HG03457 (cell line): ENCODE measurements at regions not wholly inside any gene's neighbourhood (a gene's known extent, or its start where the extent isn't known, plus 50 kb on each side); places are given as distances from the start of the nearest gene placed in this dataset.

Source experiments
- ATAC-seq: cut with Tn5 transposase; IDR thresholded peaks from one replicate; pipeline ENCODE4 v1.9.1; 2021; ENCODE audit warnings: moderate number of reproducible peaks; ENCODE audit not compliant: unreplicated experiment

- ATAC-seq = no peak
These were observed 115.5 kb upstream of the GLI2 start for GRCh38 chr2:120620025-120620793.

GRCh38 chr2:120622159-120622869 lies 113.4 kb upstream of the GLI2 start:
- ATAC-seq = no peak

- no peak for ATAC-seq
These were observed 112.5 kb upstream of the GLI2 start for GRCh38 chr2:120622886-120623753.

GRCh38 chr2:120624061-120624737 lies 111.5 kb upstream of the GLI2 start:
- no peak for ATAC-seq

- no peak for ATAC-seq
These were observed 110.8 kb upstream of the GLI2 start for GRCh38 chr2:120624738-120625446.

GRCh38 chr2:120625865-120626560 lies 109.7 kb upstream of the GLI2 start:
- no peak for ATAC-seq

GRCh38 chr2:120626566-120626965 lies 109.1 kb upstream of the GLI2 start:
- ATAC-seq = no peak

GRCh38 chr2:120628248-120628647 lies 107.4 kb upstream of the GLI2 start:
- no peak for ATAC-seq

GRCh38 chr2:120629241-120629895 lies 106.3 kb upstream of the GLI2 start:
- ATAC-seq = no peak

GRCh38 chr2:120630031-120630701 lies 105.5 kb upstream of the GLI2 start:
- no peak for ATAC-seq

GRCh38 chr2:120631236-120631635 lies 104.4 kb upstream of the GLI2 start:
- ATAC-seq = no peak

GRCh38 chr2:120631724-120632123 lies 103.9 kb upstream of the GLI2 start:
- ATAC-seq = no peak

GRCh38 chr2:120632796-120633646 lies 102.6 kb upstream of the GLI2 start:
- ATAC-seq = no peak

- no peak for ATAC-seq
These were observed 101.1 kb upstream of the GLI2 start for GRCh38 chr2:120634533-120634932.

GRCh38 chr2:120635146-120635545 lies 100.5 kb upstream of the GLI2 start:
- no peak for ATAC-seq

GRCh38 chr2:120637847-120638246 lies 97.8 kb upstream of the GLI2 start:
- ATAC-seq = no peak

- ATAC-seq = no peak
These were observed 97.2 kb upstream of the GLI2 start for GRCh38 chr2:120638450-120638849.

- ATAC-seq = no peak
These were observed 94.3 kb upstream of the GLI2 start for GRCh38 chr2:120641366-120641771.
